GM19463 (cell line): ENCODE measurements at regions not wholly inside any gene's neighbourhood (a gene's known extent, or its start where the extent isn't known, plus 50 kb on each side); places are given as distances from the start of the nearest gene placed in this dataset.

Experiments
- ATAC-seq: cut with Tn5 transposase; IDR thresholded peaks from one replicate; pipeline ENCODE4 v1.9.1; 2021; ENCODE audit warnings: mild to moderate bottlenecking, moderate library complexity; ENCODE audit not compliant: unreplicated experiment

DNA sequence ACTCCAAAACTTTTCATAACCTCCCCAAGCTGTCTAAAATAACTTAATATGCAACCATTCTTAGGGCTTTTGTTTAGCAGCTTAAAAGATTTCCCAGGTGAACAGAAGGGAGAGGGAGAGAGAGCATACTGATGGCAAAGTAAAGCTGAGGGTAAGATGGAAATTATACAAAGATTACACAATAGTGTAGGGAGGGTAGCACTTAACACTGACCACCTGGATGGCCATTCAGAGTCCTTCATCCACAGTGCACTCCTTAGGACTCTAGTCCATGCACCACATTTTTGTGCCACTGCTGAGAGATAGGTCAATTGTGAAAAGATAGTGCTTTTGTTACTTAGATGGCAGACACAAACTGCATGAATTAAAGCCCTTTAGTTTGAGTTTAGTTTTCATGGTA, 574.6 kb downstream of the LMO4 start:
- ATAC-seq: no peak

GRCh38 chr1:87904651-87905050, 576.0 kb downstream of the LMO4 start:
- no peak for ATAC-seq

DNA sequence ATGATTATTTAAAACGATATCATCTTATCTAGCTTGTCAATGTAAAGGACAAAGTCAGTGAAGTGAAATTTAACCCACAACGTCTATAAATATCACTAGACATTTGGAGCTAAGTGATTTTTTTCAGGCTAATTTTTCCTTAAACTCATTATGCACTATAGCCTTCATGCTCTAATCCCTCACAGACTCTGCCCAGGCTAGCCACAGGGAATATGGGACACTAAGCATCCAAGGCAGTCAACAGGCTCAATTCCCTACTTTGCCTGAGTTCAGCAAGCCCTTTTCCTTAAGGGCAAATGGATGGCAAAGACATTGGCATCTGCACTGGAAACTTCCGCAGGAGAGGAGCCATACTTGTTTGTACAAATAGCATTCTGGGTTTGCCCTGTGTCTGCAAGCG, 577.0 kb downstream of the LMO4 start:
- no peak for ATAC-seq

DNA sequence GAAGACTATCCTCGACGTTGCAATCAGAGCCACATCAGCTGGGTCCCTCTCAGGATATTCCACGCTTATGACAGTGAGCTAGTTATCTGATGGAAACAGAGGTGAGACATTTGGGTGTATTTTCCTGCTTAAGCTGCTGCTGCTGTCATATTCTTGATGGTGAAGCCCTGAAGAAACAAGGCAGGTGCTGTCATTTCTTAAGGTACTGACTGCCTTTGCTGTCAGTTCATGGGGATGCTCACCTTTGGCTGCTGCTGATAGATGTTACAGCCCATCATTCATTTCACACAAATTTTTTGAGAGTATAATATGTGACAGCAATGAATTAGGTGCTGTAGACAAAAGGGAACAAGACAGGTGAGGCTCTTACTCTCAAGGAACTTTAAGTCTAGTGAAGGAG, 577.4 kb downstream of the LMO4 start:
- no peak for ATAC-seq

DNA sequence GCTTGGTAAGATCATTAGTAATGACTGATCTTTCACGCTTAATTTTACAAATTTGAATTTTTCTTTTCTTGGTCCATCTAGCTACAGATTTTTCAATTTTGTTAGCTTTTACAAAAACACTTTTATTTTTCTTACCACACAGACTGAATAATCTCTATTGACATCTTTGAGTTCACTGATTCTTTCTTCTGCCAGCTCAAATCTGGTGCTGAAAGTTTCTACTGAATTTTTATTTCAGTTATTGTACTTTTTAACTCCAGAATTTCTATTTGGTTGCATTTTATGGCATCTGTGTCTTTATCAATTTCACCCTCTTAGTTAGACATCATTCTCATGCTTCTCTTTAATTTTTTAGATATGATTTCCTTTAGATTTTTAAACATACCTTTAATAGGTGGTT, 584.7 kb downstream of the LMO4 start:
- no peak for ATAC-seq

DNA sequence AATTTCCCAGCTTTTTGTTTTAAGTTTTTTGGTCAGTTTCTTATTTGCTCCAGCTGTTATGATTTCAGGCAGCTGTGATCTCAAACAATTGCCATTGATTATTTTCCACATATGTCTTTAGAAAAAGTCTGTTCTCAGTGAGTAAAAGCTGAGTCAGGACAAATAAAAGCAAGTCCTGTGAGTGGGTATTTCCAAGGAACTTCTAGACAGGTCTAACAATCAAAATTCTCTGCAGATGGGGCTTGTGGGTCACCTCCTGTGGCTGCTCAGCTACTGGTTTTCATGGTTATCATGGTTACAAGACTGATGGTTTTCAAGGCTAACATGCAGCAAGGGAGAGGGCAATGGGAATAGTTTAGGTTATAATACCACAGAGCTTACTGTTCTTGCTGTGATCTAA, 585.7 kb downstream of the LMO4 start:
- no peak for ATAC-seq

GRCh38 chr1:87915771-87916170, 587.1 kb downstream of the LMO4 start:
- no peak for ATAC-seq

GRCh38 chr1:87916965-87917364, 588.3 kb downstream of the LMO4 start:
- ATAC-seq: no peak

GRCh38 chr1:87918398-87918797, 589.7 kb downstream of the LMO4 start:
- ATAC-seq: no peak

GRCh38 chr1:87922885-87923284, 594.2 kb downstream of the LMO4 start:
- no peak for ATAC-seq

DNA sequence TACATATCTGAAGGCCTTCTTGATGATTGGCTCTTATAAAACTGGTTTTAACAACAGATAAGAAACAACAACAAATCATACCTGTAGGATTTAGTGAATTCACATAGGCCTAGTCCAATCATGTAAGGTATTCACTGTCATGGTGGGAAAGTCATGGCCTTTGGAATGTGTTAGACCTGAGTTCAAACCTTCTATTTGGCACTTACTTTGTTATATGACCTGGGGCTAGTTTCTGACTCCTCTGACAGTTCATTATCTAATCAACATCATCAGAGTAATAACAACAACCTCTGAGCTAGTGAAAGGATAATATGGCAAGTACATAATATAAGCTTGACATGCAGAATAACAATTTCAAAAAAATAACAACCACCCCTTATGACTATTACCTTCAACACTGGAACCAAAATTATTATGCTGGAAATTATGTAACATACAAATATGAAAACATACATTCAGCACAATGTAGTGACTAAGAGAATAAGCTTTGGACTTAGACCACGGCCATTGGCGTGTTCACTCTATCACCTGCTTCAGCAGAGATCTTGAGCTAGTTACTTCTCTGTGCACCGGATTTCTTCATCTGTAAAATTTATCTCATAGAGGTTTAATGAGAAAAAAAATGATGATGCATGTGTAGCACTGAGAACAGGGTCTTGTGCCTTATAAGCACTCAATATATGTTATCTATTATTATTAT, 597.6 kb downstream of the LMO4 start:
- no peak for ATAC-seq

DNA sequence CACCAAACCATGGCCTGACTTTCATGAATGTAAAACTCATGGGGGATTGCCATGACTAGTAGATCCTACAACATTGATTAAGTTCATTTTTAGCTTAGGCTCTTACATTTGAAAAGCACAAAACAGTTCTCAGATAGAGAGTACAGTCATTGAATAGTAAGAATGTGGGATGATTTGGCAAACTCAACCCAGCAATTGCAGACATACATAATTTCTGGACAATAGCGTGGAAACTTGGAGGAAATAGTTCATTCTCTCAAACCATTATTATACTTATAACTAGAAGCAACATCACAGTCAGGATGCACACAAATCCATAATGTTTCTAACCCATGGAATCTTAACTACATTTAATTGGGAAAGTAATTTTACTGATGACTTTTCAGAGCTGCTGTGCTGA, 598.2 kb downstream of the LMO4 start:
- ATAC-seq: no peak

GRCh38 chr1:87927391-87928280, 599.0 kb downstream of the LMO4 start:
- no peak for ATAC-seq

- ATAC-seq: no peak
Observed at GRCh38 chr1:87928623-87929022, 599.9 kb downstream of the LMO4 start.

DNA sequence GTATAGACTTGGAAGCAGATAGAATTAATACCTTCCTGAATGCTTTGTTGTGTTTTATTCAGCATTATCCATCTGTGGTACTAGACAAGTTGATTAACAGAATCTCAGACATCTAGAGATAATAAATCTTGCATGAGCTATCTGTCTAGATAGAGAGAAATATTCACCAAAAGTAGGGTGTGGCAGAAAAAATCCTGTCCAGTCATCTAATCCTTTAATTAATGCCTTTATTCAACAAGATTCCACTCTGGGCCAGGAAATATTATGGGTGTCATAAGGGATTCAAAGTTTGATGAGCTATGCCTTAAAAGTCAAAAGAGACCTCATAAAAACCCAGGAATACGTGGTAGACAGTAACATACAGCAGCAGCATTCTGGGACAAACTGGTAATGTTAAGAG, 601.2 kb downstream of the LMO4 start:
- no peak for ATAC-seq

- no peak for ATAC-seq
Observed at GRCh38 chr1:87930796-87931195, 602.1 kb downstream of the LMO4 start.

DNA sequence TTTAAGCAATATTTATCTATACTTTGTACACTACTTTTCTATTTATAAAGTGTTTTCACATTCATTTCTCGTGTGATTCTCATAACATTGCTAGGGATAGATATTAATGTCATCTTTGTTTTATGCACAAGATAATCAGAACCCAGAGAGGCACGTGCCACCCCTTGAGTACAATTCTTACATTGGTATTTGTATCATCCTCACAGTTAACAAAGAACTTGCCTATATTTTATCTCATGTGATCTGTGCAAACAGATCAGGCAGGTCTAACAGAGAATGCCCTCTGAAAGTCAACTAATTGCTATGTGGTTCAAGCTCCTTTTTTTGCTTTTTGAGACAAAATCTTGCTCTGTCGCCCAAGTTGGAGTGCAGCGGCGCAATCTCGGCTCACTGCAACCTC, 604.5 kb downstream of the LMO4 start:
- ATAC-seq: no peak

DNA sequence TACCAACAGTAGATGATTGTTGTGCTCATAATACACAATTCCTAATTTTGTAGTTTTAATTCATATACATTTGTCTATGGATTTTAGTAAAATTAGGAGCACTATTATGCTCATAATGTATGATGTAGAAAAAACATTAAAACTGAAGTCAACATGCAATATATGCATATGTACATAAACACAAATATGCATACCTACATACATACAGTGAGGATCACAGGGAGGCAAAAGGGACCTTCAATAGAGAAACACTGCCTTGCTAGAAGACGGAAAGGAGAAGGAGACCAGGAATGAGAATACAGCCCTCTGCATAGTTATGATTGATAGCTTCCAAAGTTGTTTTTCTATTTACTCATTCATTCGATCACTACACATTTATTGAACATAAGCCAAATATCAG, 606.5 kb downstream of the LMO4 start:
- no peak for ATAC-seq

- no peak for ATAC-seq
Observed at GRCh38 chr1:87937831-87938395, 609.2 kb downstream of the LMO4 start.

DNA sequence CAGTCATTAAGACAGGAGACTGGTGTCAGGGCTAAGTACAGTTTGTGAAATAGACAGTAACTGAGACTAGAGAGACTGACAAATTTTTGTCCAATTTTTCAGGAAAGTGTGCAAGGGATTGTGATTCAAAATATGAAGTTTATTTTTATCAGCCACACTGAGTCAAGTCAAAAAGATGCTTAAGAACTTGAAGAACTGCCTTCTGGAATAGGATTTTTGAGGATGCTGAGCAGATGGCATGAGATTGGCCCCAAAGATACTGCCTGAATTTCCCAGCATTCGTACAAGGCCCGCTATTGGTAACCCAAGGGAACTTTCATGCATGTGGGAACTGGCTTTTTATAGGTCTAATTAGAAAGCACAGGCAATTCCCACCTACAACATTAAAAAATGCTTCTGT, 610.0 kb downstream of the LMO4 start:
- no peak for ATAC-seq

DNA sequence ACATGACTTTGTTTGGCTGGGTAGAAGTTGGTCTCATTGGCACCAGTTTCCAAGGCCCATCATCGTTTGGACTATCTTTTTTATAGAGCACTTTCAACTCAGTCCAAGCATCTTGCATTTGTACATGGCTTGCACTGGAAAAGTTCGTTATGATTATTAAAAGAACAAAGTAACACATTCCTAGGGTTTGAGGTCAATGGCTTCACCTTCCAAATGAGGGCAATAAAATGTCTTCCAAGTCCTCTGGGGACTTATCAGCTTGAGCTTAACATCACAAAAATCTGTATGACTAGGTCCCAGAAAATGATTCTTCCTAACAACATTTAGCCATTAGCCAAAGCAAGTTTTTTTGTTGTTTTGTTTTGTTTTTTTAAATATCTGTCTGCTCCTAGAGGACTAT, 610.8 kb downstream of the LMO4 start:
- ATAC-seq: no peak

GRCh38 chr1:87940421-87940820, 611.7 kb downstream of the LMO4 start:
- no peak for ATAC-seq
